ENCODE measurements at regions not wholly inside any gene's neighbourhood (a gene's known extent, or its start where the extent isn't known, plus 50 kb on each side); places are given as distances from the start of the nearest gene placed in this dataset.

GRCh38 chr6:44024574-44025219, 102.6 kb downstream of the MRPL14 start:
- peak; percentile 60 for DNase-seq (ENCODE audit: low read depth)
- H3K4me3 ChIP-seq (ENCODE audit: low read depth, low read length), result no peak overlapping the region
- TF ChIP-seq MYC (IDR thresholded peaks at IDR 0.05; ENCODE audit: low read depth, low read length) (0 out of 2 replicates have a peak, but pooled peaks have one; percentile 10), POLR2A (IDR thresholded peaks at IDR 0.05; ENCODE audit: extremely low read depth, insufficient read length) (no peak), MAX (IDR thresholded peaks at IDR 0.05; ENCODE audit: low read depth, low read length) (0 out of 2 replicates have a peak, but pooled peaks have one; percentile 13)

GRCh38 chr6:44023586-44024454, 103.4 kb downstream of the MRPL14 start:
- DNase-seq (ENCODE audit: low read depth), result no peak
- TF ChIP-seq CTCF (IDR thresholded peaks at IDR 0.05; ENCODE audit: low read depth, low read length) (no peak), MAX (IDR thresholded peaks at IDR 0.05; ENCODE audit: low read depth, low read length) (no peak), POLR2A (IDR thresholded peaks at IDR 0.05; ENCODE audit: extremely low read depth, insufficient read length) (no peak), MYC (IDR thresholded peaks at IDR 0.05; ENCODE audit: low read depth, low read length) (no peak)
- H3K4me3 ChIP-seq (ENCODE audit: low read depth, low read length), result no peak overlapping the region

- no peak overlapping the region for H3K4me3 ChIP-seq (ENCODE audit: low read depth, low read length)
- DNase-seq (ENCODE audit: low read depth), result no peak
- TF ChIP-seq CTCF (IDR thresholded peaks at IDR 0.05; ENCODE audit: low read depth, low read length), result no peak
- TF ChIP-seq MYC (IDR thresholded peaks at IDR 0.05; ENCODE audit: low read depth, low read length), result no peak
Measured at GRCh38 chr6:44022671-44023352, 104.4 kb downstream of the MRPL14 start.

GRCh38 chr6:44022296-44022661, 105.0 kb downstream of the MRPL14 start:
- TF ChIP-seq MAX (IDR thresholded peaks at IDR 0.05; ENCODE audit: low read depth, low read length) (no peak), CTCF (IDR thresholded peaks at IDR 0.05; ENCODE audit: low read depth, low read length) (no peak), POLR2A (IDR thresholded peaks at IDR 0.05; ENCODE audit: extremely low read depth, insufficient read length) (no peak), MYC (IDR thresholded peaks at IDR 0.05; ENCODE audit: low read depth, low read length) (no peak)
- H3K4me3 ChIP-seq (ENCODE audit: low read depth, low read length), result no peak overlapping the region
- DNase-seq (ENCODE audit: low read depth), result peak; percentile 51

GRCh38 chr6:44021589-44022295, 105.5 kb downstream of the MRPL14 start:
- no peak for TF ChIP-seq MYC (IDR thresholded peaks at IDR 0.05; ENCODE audit: low read depth, low read length)
- no peak for TF ChIP-seq POLR2A (IDR thresholded peaks at IDR 0.05; ENCODE audit: extremely low read depth, insufficient read length)
- TF ChIP-seq CTCF (IDR thresholded peaks at IDR 0.05; ENCODE audit: low read depth, low read length), result no peak
- TF ChIP-seq MAX (IDR thresholded peaks at IDR 0.05; ENCODE audit: low read depth, low read length), result no peak
- DNase-seq (ENCODE audit: low read depth), result no peak
- no peak overlapping the region for H3K4me3 ChIP-seq (ENCODE audit: low read depth, low read length)

Data from NB4 (cell line).